SK-N-SH treated with all-trans-retinoic acid at 6 μM for 48 hours (cell line): ENCODE measurements at regions not wholly inside any gene's neighbourhood (a gene's known extent, or its start where the extent isn't known, plus 50 kb on each side); places are given as distances from the start of the nearest gene placed in this dataset.

Experiments
- ATAC-seq: fragments of 200-7000 bp; cut with Tn5 transposase; 3 replicates; pipeline ENCODE4 v1.9.1; 2020; ENCODE audit warnings: mild to moderate bottlenecking, moderate library complexity
- ARNTL ChIP-seq: fragments of 450-650 bp; formaldehyde crosslinking; IDR thresholded peaks from 2 replicates; pipeline ENCODE4 v1.5.0; 2020; ENCODE audit warnings: low read depth, mild to moderate bottlenecking, moderate library complexity, borderline replicate concordance
- BACH2 ChIP-seq: fragments of 250-450 bp; sonication (Bioruptor Pico); IDR thresholded peaks from 2 replicates; pipeline ENCODE4 v1.9.0; 2021; ENCODE audit warnings: mild to moderate bottlenecking, borderline replicate concordance
- CSDC2 ChIP-seq: fragments of 250-450 bp; sonication (Bioruptor Pico); IDR thresholded peaks from 2 replicates; pipeline ENCODE4 v1.5.0; 2020; ENCODE audit warnings: mild to moderate bottlenecking, moderate library complexity
- CSRNP3 ChIP-seq: fragments of 250-450 bp; sonication (Bioruptor Pico); IDR thresholded peaks from 2 replicates; pipeline ENCODE4 v1.5.1; 2021; ENCODE audit warnings: mild to moderate bottlenecking, moderate library complexity
- ESRRG ChIP-seq: fragments of 250-450 bp; sonication (Bioruptor Pico); IDR thresholded peaks from 2 replicates; pipeline ENCODE4 v1.6.1; 2021; ENCODE audit warnings: mild to moderate bottlenecking
- GLIS3 ChIP-seq: fragments of 250-450 bp; sonication (Bioruptor Pico); IDR thresholded peaks from 2 replicates; pipeline ENCODE4 v1.5.0; 2020; ENCODE audit warnings: mild to moderate bottlenecking, moderate library complexity
- ISL1 ChIP-seq: fragments of 250-450 bp; sonication (Bioruptor Pico); IDR thresholded peaks from 2 replicates; pipeline ENCODE4 v2.1.2; 2022; ENCODE audit warnings: mild to moderate bottlenecking, moderate library complexity
- OSR1 ChIP-seq: fragments of 250-450 bp; sonication (Bioruptor Pico); IDR thresholded peaks from 2 replicates; pipeline ENCODE4 v1.8.0; 2022; ENCODE audit warnings: moderate library complexity, mild to moderate bottlenecking, inconsistent platforms
- PPARA ChIP-seq: fragments of 250-450 bp; sonication (Bioruptor Pico); IDR thresholded peaks from 2 replicates; pipeline ENCODE4 v1.5.0; 2020; ENCODE audit warnings: mild to moderate bottlenecking, borderline replicate concordance
- SNAI2 ChIP-seq: fragments of 250-450 bp; sonication (Bioruptor Pico); IDR thresholded peaks from 2 replicates; pipeline ENCODE4 v1.5.0; 2020; ENCODE audit warnings: mild to moderate bottlenecking, moderate library complexity
- TCF4 ChIP-seq: fragments of 250-450 bp; sonication (Bioruptor Pico); IDR thresholded peaks from 2 replicates; pipeline ENCODE4 v1.8.0; 2021; ENCODE audit warnings: mild to moderate bottlenecking, moderate library complexity, borderline replicate concordance
- TOX ChIP-seq: fragments of 250-450 bp; sonication (Bioruptor Pico); IDR thresholded peaks from 2 replicates; pipeline ENCODE4 v1.8.0; 2021; ENCODE audit warnings: mild to moderate bottlenecking, moderate library complexity, borderline replicate concordance
- TSHZ2 ChIP-seq: fragments of 250-450 bp; sonication (Bioruptor Pico); IDR thresholded peaks from 2 replicates; pipeline ENCODE4 v1.5.0; 2020; ENCODE audit warnings: mild to moderate bottlenecking, moderate library complexity
- ZC3H10 ChIP-seq: fragments of 250-450 bp; sonication (Bioruptor Pico); IDR thresholded peaks from 2 replicates; pipeline ENCODE4 v1.5.1; 2021; ENCODE audit warnings: mild to moderate bottlenecking, moderate library complexity
- ZFP3 ChIP-seq: fragments of 250-450 bp; sonication (Bioruptor Pico); IDR thresholded peaks from 2 replicates; pipeline ENCODE4 v1.5.0; 2020; ENCODE audit warnings: mild to moderate bottlenecking, moderate library complexity
- ZFP30 ChIP-seq: fragments of 450-650 bp; formaldehyde crosslinking; IDR thresholded peaks from 2 replicates; pipeline ENCODE4 v1.5.0; 2022; ENCODE audit warnings: mild to moderate bottlenecking, moderate library complexity
- ZNF565 ChIP-seq: fragments of 450-650 bp; formaldehyde crosslinking; conservative IDR thresholded peaks from 2 replicates; pipeline ENCODE4 v1.5.0; 2020; ENCODE audit warnings: low read depth, mild to moderate bottlenecking, moderate library complexity
- ZNF70 ChIP-seq: fragments of 450-650 bp; formaldehyde crosslinking; IDR thresholded peaks from 2 replicates; pipeline ENCODE4 v1.5.0; 2020; ENCODE audit warnings: mild to moderate bottlenecking, moderate library complexity
- ZNF8 ChIP-seq: fragments of 450-650 bp; formaldehyde crosslinking; IDR thresholded peaks from 2 replicates; pipeline ENCODE4 v1.5.0; 2020; ENCODE audit warnings: mild to moderate bottlenecking, moderate library complexity
- TF ChIP-seq, protein P1 (sequence below): fragments of 250-450 bp; sonication (Bioruptor Pico); IDR thresholded peaks from 2 replicates; pipeline ENCODE4 v1.8.0; 2021; ENCODE audit warnings: low read depth, mild to moderate bottlenecking, moderate library complexity, borderline replicate concordance
- TF ChIP-seq, protein P2 (sequence below): fragments of 250-450 bp; sonication (Bioruptor Pico); IDR thresholded peaks from 2 replicates; pipeline ENCODE4 v1.5.1; 2020; ENCODE audit warnings: low read depth, mild to moderate bottlenecking, moderate library complexity

- TF ChIP-seq CSDC2 (CRISPR knock-in tag), result no peak
- TF ChIP-seq, all 23 proteins: peak for 0
- ATAC-seq, result no peak
Measured at GRCh38 chr3:87125116-87125515, 102.0 kb upstream of the CHMP2B start.

DNA sequence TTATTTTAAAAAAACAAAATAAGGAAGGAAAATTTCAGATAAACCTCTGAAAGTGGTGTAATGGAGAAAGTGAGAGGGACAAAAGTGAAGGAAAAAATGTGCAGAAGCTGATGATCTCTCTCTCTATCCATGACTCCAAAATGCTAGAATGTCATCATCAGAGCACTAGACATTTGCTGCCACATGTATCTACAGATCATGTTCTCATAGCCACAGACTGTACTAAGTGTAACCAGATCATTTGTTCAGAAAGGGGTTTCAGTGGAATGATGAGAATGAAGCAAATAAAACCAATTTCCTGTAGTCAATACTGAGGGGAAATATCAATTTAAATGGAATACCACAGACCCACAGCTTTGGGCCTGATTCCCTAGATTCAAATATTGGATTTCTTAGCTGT is 104.3 kb upstream of the CHMP2B start:
- ATAC-seq, result no peak
- no peak for TF ChIP-seq SNAI2 (CRISPR knock-in tag)
- TF ChIP-seq ISL1 (CRISPR knock-in tag), result no peak
- TF ChIP-seq ZNF565 (CRISPR knock-in tag), result no peak
- no peak for TF ChIP-seq TCF4 (CRISPR knock-in tag)
- no peak for TF ChIP-seq OSR1 (CRISPR knock-in tag)
- no peak for TF ChIP-seq ZNF8 (CRISPR knock-in tag)
- TF ChIP-seq, all 23 proteins: peak for 0

- no peak for ATAC-seq
- TF ChIP-seq ZC3H10 (CRISPR knock-in tag), result no peak
- TF ChIP-seq PPARA, result no peak
- no peak for TF ChIP-seq ESRRG (CRISPR knock-in tag)
- no peak for TF ChIP-seq TSHZ2 (CRISPR knock-in tag)
- no peak for TF ChIP-seq CSDC2 (CRISPR knock-in tag)
- TF ChIP-seq CSRNP3 (CRISPR knock-in tag), result no peak
- TF ChIP-seq SNAI2 (CRISPR knock-in tag), result no peak
- no peak for TF ChIP-seq ZNF70 (CRISPR knock-in tag)
- no peak for TF ChIP-seq ISL1 (CRISPR knock-in tag)
Measured at GRCh38 chr3:87121856-87122255, 105.3 kb upstream of the CHMP2B start.

- TF ChIP-seq SNAI2 (CRISPR knock-in tag), result no peak
- no peak for TF ChIP-seq ZFP3 (CRISPR knock-in tag)
- no peak for TF ChIP-seq OSR1 (CRISPR knock-in tag)
- TF ChIP-seq TOX, result no peak
- no peak for TF ChIP-seq TSHZ2 (CRISPR knock-in tag)
- TF ChIP-seq, protein P1, sequence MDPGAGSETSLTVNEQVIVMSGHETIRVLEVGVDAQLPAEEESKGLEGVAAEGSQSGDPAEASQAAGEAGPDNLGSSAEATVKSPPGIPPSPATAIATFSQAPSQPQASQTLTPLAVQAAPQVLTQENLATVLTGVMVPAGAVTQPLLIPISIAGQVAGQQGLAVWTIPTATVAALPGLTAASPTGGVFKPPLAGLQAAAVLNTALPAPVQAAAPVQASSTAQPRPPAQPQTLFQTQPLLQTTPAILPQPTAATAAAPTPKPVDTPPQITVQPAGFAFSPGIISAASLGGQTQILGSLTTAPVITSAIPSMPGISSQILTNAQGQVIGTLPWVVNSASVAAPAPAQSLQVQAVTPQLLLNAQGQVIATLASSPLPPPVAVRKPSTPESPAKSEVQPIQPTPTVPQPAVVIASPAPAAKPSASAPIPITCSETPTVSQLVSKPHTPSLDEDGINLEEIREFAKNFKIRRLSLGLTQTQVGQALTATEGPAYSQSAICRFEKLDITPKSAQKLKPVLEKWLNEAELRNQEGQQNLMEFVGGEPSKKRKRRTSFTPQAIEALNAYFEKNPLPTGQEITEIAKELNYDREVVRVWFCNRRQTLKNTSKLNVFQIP (CRISPR knock-in tag), result no peak
- TF ChIP-seq ARNTL (CRISPR knock-in tag), result no peak
- no peak for TF ChIP-seq GLIS3 (CRISPR knock-in tag)
- no peak for TF ChIP-seq PPARA
- TF ChIP-seq ZNF70 (CRISPR knock-in tag), result no peak
- no peak for ATAC-seq
Measured at GRCh38 chr3:87120881-87121280, 106.2 kb upstream of the CHMP2B start.

GRCh38 chr3:87120236-87120635 is 106.9 kb upstream of the CHMP2B start:
- no peak for ATAC-seq
- TF ChIP-seq BACH2 (CRISPR knock-in tag) (no peak), TSHZ2 (CRISPR knock-in tag) (no peak), ZNF8 (CRISPR knock-in tag) (no peak), PPARA (no peak), ZFP30 (CRISPR knock-in tag) (no peak)
- TF ChIP-seq, protein P2, sequence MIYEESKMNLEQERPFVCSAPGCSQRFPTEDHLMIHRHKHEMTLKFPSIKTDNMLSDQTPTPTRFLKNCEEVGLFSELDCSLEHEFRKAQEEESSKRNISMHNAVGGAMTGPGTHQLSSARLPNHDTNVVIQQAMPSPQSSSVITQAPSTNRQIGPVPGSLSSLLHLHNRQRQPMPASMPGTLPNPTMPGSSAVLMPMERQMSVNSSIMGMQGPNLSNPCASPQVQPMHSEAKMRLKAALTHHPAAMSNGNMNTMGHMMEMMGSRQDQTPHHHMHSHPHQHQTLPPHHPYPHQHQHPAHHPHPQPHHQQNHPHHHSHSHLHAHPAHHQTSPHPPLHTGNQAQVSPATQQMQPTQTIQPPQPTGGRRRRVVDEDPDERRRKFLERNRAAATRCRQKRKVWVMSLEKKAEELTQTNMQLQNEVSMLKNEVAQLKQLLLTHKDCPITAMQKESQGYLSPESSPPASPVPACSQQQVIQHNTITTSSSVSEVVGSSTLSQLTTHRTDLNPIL, result no peak
